Stimulated activated CD4-positive, alpha-beta T cell treated with anti-CD3 and anti-CD28 coated beads, Interleukin-1b, Interleukin-23, amount 100 ng/mL, for 48 hours (primary cell): ENCODE measurements at regions not wholly inside any gene's neighbourhood (a gene's known extent, or its start where the extent isn't known, plus 50 kb on each side); places are given as distances from the start of the nearest gene placed in this dataset.
"Not testable (repeated sequence)": the region's sequence is repeated elsewhere in the genome, so short reads cannot be mapped to it uniquely, and the experiment has no call there.

ENCODE experiments used
- DNase-seq: peaks from one replicate; pipeline ENCODE4 v3.0.0-alpha.2; 2020

GRCh38 chr6:66048684-66049474 is 341.9 kb upstream of the EYS start:
- no peak for DNase-seq

- DNase-seq: no peak
Observed at GRCh38 chr6:66032626-66033025, 325.6 kb upstream of the EYS start.

- DNase-seq: no peak
Observed at GRCh38 chr6:66029391-66029790, 322.4 kb upstream of the EYS start.

- no peak for DNase-seq
Observed at GRCh38 chr6:65999288-65999791, 292.3 kb upstream of the EYS start.

- no peak for DNase-seq
Observed at GRCh38 chr6:65998544-65998943, 291.5 kb upstream of the EYS start.

- DNase-seq: no peak
Observed at GRCh38 chr6:65997539-65997938, 290.5 kb upstream of the EYS start.

GRCh38 chr6:65996096-65996495 is 289.1 kb upstream of the EYS start:
- no peak for DNase-seq

- DNase-seq: no peak
Observed at GRCh38 chr6:65989676-65990075, 282.6 kb upstream of the EYS start.

- DNase-seq: no peak
Observed at GRCh38 chr6:65988006-65988405, 281.0 kb upstream of the EYS start.

- no peak for DNase-seq
Observed at GRCh38 chr6:65984089-65984488, 277.1 kb upstream of the EYS start.

GRCh38 chr6:65979120-65979519 is 272.1 kb upstream of the EYS start:
- DNase-seq: no peak

GRCh38 chr6:65971252-65971651 is 264.2 kb upstream of the EYS start:
- not testable (repeated sequence) for DNase-seq

GRCh38 chr6:65964261-65964660 is 257.2 kb upstream of the EYS start:
- no peak for DNase-seq

GRCh38 chr6:65955034-65955433 is 248.0 kb upstream of the EYS start:
- DNase-seq: no peak

GRCh38 chr6:65948062-65948461 is 241.0 kb upstream of the EYS start:
- DNase-seq: no peak

- no peak for DNase-seq
Observed at GRCh38 chr6:65943548-65943947, 236.5 kb upstream of the EYS start.

- no peak for DNase-seq
Observed at GRCh38 chr6:65943051-65943450, 236.0 kb upstream of the EYS start.

GRCh38 chr6:65938000-65938399 is 231.0 kb upstream of the EYS start:
- DNase-seq: no peak

GRCh38 chr6:65935412-65935811 is 228.4 kb upstream of the EYS start:
- DNase-seq: no peak

GRCh38 chr6:65933390-65933789 is 226.4 kb upstream of the EYS start:
- no peak for DNase-seq

- no peak for DNase-seq
Observed at GRCh38 chr6:65927141-65927540, 220.1 kb upstream of the EYS start.

GRCh38 chr6:65924411-65924810 is 217.4 kb upstream of the EYS start:
- no peak for DNase-seq

- DNase-seq: no peak
Observed at GRCh38 chr6:65922049-65922448, 215.0 kb upstream of the EYS start.

GRCh38 chr6:65908065-65908464 is 201.0 kb upstream of the EYS start:
- DNase-seq: no peak

- no peak for DNase-seq
Observed at GRCh38 chr6:65903992-65904391, 197.0 kb upstream of the EYS start.
